ENCODE measurements at regions not wholly inside any gene's neighbourhood (a gene's known extent, or its start where the extent isn't known, plus 50 kb on each side); places are given as distances from the start of the nearest gene placed in this dataset.
A peak's percentile ranks its signal among the peaks of the same experiment; 100 is the strongest.

DNA sequence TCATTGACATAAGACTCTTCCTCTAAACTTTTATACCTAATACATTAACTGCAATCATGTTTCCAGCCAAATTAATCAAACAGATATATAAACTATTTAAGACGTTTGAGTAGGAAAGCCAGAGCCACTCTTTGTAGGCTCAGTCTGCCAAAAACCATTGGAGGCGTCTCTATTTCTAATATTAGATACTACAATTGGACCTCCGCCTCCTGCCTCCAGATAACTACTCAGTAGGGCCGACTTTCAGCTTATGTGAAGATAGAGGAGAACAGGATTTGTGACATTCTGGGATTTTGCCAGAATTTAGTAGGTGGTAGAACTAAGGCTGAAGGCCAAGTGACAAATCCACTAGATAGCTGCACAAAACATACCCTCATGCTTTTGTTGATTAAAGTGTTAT lies 463.0 kb downstream of the CETN3 start:
- Histone ChIP-seq H3K36me3 (ENCODE audit: control insufficient read depth, insufficient read depth, low read length) (no peaks in the 10 kb centered on the region), H3K27ac (ENCODE audit: low read depth, low read length) (no peak overlapping the region), H3K27me3 (ENCODE audit: control insufficient read depth, insufficient read depth, low read length) (no peaks in the 10 kb centered on the region), H3K4me1 (ENCODE audit: control insufficient read depth, insufficient read depth, low read length) (no peaks in the 10 kb centered on the region), H3K4me3 (ENCODE audit: low read depth, low read length) (no peak overlapping the region), H3K9me3 (ENCODE audit: control insufficient read depth, insufficient read depth, low read length) (no peaks in the 10 kb centered on the region)
- peak in 1 of 6 donors; percentile 61 for DNase-seq (ENCODE audit: low read depth in 4 of 6, low spot score in 6 of 6)
- WGBS (ENCODE audit: insufficient coverage), result no CpG with 5 or more reads among the region's 4 CpGs

DNA sequence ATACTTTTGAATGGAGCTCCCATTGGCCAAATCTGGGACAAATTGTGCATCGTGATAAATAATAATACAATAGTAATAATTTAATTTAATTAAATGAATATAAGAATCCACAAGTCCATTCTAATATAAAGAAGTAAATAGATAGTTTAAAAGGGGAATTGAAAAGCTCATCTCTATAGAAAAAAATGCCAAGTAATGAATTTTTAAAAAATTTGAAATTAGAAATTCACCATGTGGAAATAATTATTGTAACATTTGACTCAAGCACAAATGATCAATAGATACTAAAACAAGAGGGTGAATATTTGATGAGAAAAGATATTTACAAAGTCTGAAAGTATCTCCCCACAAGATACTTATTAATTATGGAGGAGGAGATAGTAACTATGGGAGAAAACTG lies 467.4 kb downstream of the CETN3 start:
- H3K27me3 ChIP-seq (ENCODE audit: control insufficient read depth, insufficient read depth, low read length), result no peaks in the 10 kb centered on the region
- no peaks in the 10 kb centered on the region for H3K4me1 ChIP-seq (ENCODE audit: control insufficient read depth, insufficient read depth, low read length)
- H3K36me3 ChIP-seq (ENCODE audit: control insufficient read depth, insufficient read depth, low read length), result no peaks in the 10 kb centered on the region
- H3K27ac ChIP-seq (ENCODE audit: low read depth, low read length), result no peak overlapping the region
- no CpG with 5 or more reads among the region's 1 CpG for WGBS (ENCODE audit: insufficient coverage)
- DNase-seq (ENCODE audit: low read depth in 4 of 6, low spot score in 6 of 6), result no peak
- no peaks in the 10 kb centered on the region for H3K9me3 ChIP-seq (ENCODE audit: control insufficient read depth, insufficient read depth, low read length)
- no peak overlapping the region for H3K4me3 ChIP-seq (ENCODE audit: low read depth, low read length)

DNA sequence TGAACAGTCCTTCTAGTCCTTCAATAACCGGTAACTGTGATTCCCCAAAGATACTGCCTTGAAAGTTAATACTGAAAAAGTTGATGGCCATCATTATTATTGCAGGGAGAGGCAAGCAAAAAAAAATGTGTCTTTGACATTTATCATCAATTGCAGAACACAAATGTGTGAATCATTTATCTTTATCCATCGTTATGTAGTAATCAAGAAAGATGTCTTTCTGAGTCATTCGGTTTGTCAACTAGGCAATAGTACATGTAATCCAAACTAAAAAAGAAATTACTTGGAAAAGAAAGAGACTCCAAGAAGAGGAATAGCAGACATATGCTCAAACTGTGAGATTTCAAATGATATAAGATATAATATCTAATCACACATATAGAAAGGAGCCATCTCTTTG lies 473.0 kb downstream of the CETN3 start:
- DNase-seq (ENCODE audit: low read depth in 4 of 6, low spot score in 6 of 6), result no peak
- no CpG with 5 or more reads among the region's 3 CpGs for WGBS (ENCODE audit: insufficient coverage)
- Histone ChIP-seq H3K4me1 (ENCODE audit: control insufficient read depth, insufficient read depth, low read length) (no peaks in the 10 kb centered on the region), H3K36me3 (ENCODE audit: control insufficient read depth, insufficient read depth, low read length) (no peaks in the 10 kb centered on the region), H3K27ac (ENCODE audit: low read depth, low read length) (no peak overlapping the region), H3K9me3 (ENCODE audit: control insufficient read depth, insufficient read depth, low read length) (no peaks in the 10 kb centered on the region), H3K4me3 (ENCODE audit: low read depth, low read length) (no peak overlapping the region), H3K27me3 (ENCODE audit: control insufficient read depth, insufficient read depth, low read length) (no peaks in the 10 kb centered on the region)

DNA sequence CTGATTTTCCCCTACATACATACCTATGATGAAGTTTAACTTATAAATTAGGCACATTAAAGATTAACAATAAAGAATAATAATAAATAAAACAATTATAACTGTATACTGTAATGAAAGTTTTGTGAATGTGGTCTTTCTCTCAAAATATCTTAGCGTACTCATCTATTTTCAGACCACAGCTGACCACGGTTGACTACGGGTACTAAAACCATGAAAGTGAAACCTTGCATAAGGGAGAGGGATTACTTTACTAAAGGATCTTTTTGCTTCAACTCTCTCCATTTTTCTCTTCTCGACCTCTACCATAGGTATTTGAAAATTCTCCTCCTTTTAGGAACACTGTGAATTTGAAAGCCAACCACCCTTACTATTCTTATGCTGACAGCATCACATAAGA lies 475.5 kb downstream of the CETN3 start:
- no peak overlapping the region for H3K27ac ChIP-seq (ENCODE audit: low read depth, low read length)
- no peaks in the 10 kb centered on the region for H3K36me3 ChIP-seq (ENCODE audit: control insufficient read depth, insufficient read depth, low read length)
- no peaks in the 10 kb centered on the region for H3K9me3 ChIP-seq (ENCODE audit: control insufficient read depth, insufficient read depth, low read length)
- H3K4me1 ChIP-seq (ENCODE audit: control insufficient read depth, insufficient read depth, low read length), result no peaks in the 10 kb centered on the region
- no peak overlapping the region for H3K4me3 ChIP-seq (ENCODE audit: low read depth, low read length)
- H3K27me3 ChIP-seq (ENCODE audit: control insufficient read depth, insufficient read depth, low read length), result no peaks in the 10 kb centered on the region
- DNase-seq (ENCODE audit: low read depth in 4 of 6, low spot score in 6 of 6), result no peak
- 71% methylated on average over 1 of the region's 4 CpGs for WGBS (ENCODE audit: insufficient coverage)

DNA sequence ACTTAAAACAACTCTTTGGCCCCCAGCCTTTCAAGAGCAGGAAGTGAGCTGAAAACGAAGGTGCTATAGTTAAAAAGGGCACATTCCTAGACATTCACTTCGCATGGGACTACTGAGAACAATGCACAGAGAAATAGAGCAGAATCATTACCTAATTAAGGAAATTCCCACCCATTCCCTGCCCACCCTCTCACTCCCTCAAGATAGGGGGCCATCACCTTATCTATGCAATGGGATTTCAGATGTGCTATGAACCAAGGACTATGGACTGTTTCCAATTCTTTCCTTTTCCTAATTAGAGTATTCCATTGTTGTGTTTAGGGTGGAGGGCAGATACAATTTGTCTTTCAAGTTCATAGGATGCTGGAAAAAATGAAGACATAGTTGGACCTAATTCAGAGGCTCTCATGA lies 476.8 kb downstream of the CETN3 start:
- H3K9me3 ChIP-seq (ENCODE audit: control insufficient read depth, insufficient read depth, low read length), result no peaks in the 10 kb centered on the region
- H3K4me3 ChIP-seq (ENCODE audit: low read depth, low read length), result no peak overlapping the region
- no CpG with 5 or more reads among the region's 2 CpGs for WGBS (ENCODE audit: insufficient coverage)
- no peak for DNase-seq (ENCODE audit: low read depth in 4 of 6, low spot score in 6 of 6)
- no peak overlapping the region for H3K27ac ChIP-seq (ENCODE audit: low read depth, low read length)
- H3K27me3 ChIP-seq (ENCODE audit: control insufficient read depth, insufficient read depth, low read length), result no peaks in the 10 kb centered on the region
- no peaks in the 10 kb centered on the region for H3K4me1 ChIP-seq (ENCODE audit: control insufficient read depth, insufficient read depth, low read length)
- H3K36me3 ChIP-seq (ENCODE audit: control insufficient read depth, insufficient read depth, low read length), result no peaks in the 10 kb centered on the region

DNA sequence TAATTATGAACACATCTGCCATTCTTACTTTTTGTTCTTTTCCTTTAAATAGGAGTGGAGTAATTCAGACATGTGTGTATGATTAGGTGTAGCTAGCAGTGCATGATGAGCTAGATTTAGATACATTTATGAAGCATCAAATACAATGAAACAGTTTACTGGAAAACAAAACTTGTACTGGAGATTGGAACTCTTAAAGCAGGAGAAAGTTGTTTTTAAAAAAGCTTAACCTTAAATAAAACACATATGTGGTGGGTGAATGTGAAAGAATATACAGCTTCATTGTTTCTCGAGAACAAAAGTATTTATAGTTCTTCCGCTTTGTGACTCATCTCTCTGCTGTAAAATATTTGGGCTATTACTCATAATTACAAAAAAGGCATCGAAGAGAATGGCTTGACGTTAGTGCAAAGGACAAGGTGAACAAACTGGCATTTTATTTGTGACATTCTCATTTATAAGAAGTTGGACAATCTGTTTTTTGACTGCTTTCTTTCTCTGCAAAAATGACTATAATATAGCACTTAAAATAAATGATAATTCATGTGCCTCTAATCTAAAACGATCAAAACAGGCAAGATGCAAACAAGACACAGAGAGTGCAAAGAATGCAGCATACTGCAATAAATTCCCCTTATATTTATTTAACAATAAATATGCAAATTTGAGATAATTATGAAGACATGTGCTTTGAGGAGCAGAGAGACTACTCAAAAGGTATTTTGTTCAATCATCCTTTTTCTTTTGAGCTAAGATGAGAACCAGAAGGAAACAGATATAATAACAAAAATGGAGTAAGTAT lies 478.8 kb downstream of the CETN3 start:
- no peak overlapping the region for H3K27ac ChIP-seq (ENCODE audit: low read depth, low read length)
- no peaks in the 10 kb centered on the region for H3K4me1 ChIP-seq (ENCODE audit: control insufficient read depth, insufficient read depth, low read length)
- no peak for DNase-seq (ENCODE audit: low read depth in 4 of 6, low spot score in 6 of 6)
- no peaks in the 10 kb centered on the region for H3K36me3 ChIP-seq (ENCODE audit: control insufficient read depth, insufficient read depth, low read length)
- no peaks in the 10 kb centered on the region for H3K27me3 ChIP-seq (ENCODE audit: control insufficient read depth, insufficient read depth, low read length)
- no peaks in the 10 kb centered on the region for H3K9me3 ChIP-seq (ENCODE audit: control insufficient read depth, insufficient read depth, low read length)
- WGBS (ENCODE audit: insufficient coverage), result no CpG with 5 or more reads among the region's 5 CpGs
- no peak overlapping the region for H3K4me3 ChIP-seq (ENCODE audit: low read depth, low read length)

DNA sequence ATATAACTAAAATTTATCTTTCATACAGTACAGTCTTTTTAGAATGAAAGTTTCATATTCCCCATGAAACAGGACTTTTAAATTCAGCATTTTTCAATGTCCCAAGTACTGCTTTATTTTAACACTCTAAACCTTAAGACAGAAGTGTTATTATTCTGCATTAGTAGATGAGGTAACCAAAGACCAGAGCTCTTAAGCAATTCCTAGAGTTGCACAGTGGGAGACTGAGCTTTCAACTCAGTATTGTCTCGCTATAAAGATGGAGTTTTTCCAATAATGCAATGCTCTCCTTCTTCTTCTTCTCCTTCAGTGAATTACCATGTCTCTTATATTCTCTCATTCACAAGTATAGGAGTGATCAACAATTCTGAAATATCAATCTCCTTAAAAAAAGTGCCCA lies 479.7 kb downstream of the CETN3 start:
- Histone ChIP-seq H3K4me3 (ENCODE audit: low read depth, low read length) (no peak overlapping the region), H3K27ac (ENCODE audit: low read depth, low read length) (no peak overlapping the region), H3K4me1 (ENCODE audit: control insufficient read depth, insufficient read depth, low read length) (no peaks in the 10 kb centered on the region), H3K9me3 (ENCODE audit: control insufficient read depth, insufficient read depth, low read length) (no peaks in the 10 kb centered on the region), H3K36me3 (ENCODE audit: control insufficient read depth, insufficient read depth, low read length) (no peaks in the 10 kb centered on the region), H3K27me3 (ENCODE audit: control insufficient read depth, insufficient read depth, low read length) (no peaks in the 10 kb centered on the region)
- no peak for DNase-seq (ENCODE audit: low read depth in 4 of 6, low spot score in 6 of 6)
- WGBS (ENCODE audit: insufficient coverage), result no CpG with 5 or more reads among the region's 1 CpG

DNA sequence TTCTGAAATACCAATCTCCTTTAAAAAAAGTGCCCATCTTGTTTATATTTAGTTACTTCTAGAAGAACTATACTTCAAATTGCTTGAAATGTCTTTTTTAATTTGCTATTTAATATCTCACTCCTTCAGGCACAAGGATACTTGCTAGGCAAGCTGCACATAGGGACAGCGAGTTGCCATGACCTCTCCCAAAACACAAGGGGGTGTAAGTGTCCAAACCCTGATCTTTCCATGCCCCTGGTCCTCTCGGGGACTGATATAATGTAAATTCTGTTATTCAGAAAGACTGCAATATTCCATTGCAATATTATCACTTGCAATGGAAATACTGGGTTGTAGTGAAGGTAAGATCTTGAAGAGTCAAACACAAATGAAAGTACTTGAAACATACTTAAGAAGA lies 480.4 kb downstream of the CETN3 start:
- no peak overlapping the region for H3K27ac ChIP-seq (ENCODE audit: low read depth, low read length)
- H3K4me3 ChIP-seq (ENCODE audit: low read depth, low read length), result no peak overlapping the region
- no peaks in the 10 kb centered on the region for H3K27me3 ChIP-seq (ENCODE audit: control insufficient read depth, insufficient read depth, low read length)
- DNase-seq (ENCODE audit: low read depth in 4 of 6, low spot score in 6 of 6), result no peak
- H3K36me3 ChIP-seq (ENCODE audit: control insufficient read depth, insufficient read depth, low read length), result no peaks in the 10 kb centered on the region
- H3K9me3 ChIP-seq (ENCODE audit: control insufficient read depth, insufficient read depth, low read length), result no peaks in the 10 kb centered on the region
- no CpG with 5 or more reads among the region's 2 CpGs for WGBS (ENCODE audit: insufficient coverage)
- no peaks in the 10 kb centered on the region for H3K4me1 ChIP-seq (ENCODE audit: control insufficient read depth, insufficient read depth, low read length)

DNA sequence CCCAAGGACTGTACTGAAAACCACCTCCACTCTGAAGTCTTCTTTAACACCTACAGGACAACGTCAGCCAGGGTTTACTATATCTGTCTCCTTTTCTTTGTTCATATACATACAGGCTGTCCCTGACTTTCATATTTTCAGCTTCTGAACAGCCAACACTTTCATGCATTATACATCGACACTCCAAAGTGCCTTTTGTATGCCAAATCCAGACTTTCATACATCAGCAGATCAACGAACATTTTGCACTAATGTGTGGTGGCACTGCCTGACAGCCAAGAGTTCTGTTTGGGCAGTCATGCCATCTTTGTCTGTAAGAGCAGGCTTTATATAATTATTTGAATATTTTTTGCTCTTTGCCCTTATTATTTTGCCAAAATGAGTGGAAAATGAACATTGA lies 487.4 kb downstream of the CETN3 start:
- WGBS (ENCODE audit: insufficient coverage), result 100% methylated on average over 2 of the region's 3 CpGs
- no peak overlapping the region for H3K4me3 ChIP-seq (ENCODE audit: low read depth, low read length)
- no peaks in the 10 kb centered on the region for H3K27me3 ChIP-seq (ENCODE audit: control insufficient read depth, insufficient read depth, low read length)
- no peaks in the 10 kb centered on the region for H3K4me1 ChIP-seq (ENCODE audit: control insufficient read depth, insufficient read depth, low read length)
- no peak overlapping the region for H3K27ac ChIP-seq (ENCODE audit: low read depth, low read length)
- DNase-seq (ENCODE audit: low read depth in 4 of 6, low spot score in 6 of 6), result peak in 1 of 6 donors; percentile 77
- no peaks in the 10 kb centered on the region for H3K36me3 ChIP-seq (ENCODE audit: control insufficient read depth, insufficient read depth, low read length)
- no peaks in the 10 kb centered on the region for H3K9me3 ChIP-seq (ENCODE audit: control insufficient read depth, insufficient read depth, low read length)

DNA sequence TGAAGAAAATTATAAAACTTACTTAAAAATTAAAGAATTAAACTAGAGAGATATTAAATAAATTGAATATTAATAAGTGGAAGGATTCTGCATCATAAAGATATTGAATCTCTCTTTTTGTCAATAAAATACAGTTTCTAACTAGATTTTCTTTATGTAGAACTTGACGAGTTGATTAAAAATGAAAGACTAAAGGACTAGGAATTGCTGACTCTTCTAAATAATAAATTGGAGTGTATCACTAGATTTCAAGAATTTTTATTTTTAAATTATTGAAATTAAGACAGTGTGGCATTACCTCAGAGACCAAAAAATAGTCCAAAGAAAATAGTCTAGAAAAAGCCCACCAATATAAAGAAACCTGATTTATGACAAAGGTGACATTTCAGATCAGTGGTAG lies 492.4 kb downstream of the CETN3 start:
- H3K9me3 ChIP-seq (ENCODE audit: control insufficient read depth, insufficient read depth, low read length), result peaks cover 6% of the 10 kb centered on the region
- no CpG with 5 or more reads among the region's 1 CpG for WGBS (ENCODE audit: insufficient coverage)
- H3K36me3 ChIP-seq (ENCODE audit: control insufficient read depth, insufficient read depth, low read length), result no peaks in the 10 kb centered on the region
- H3K4me3 ChIP-seq (ENCODE audit: low read depth, low read length), result no peak overlapping the region
- no peaks in the 10 kb centered on the region for H3K4me1 ChIP-seq (ENCODE audit: control insufficient read depth, insufficient read depth, low read length)
- no peak for DNase-seq (ENCODE audit: low read depth in 4 of 6, low spot score in 6 of 6)
- no peaks in the 10 kb centered on the region for H3K27me3 ChIP-seq (ENCODE audit: control insufficient read depth, insufficient read depth, low read length)
- H3K27ac ChIP-seq (ENCODE audit: low read depth, low read length), result no peak overlapping the region
